Vagina (tissue), 2 donors: ENCODE measurements at regions not wholly inside any gene's neighbourhood (a gene's known extent, or its start where the extent isn't known, plus 50 kb on each side); places are given as distances from the start of the nearest gene placed in this dataset.

ENCODE experiments used
- DNase-seq, 2 donors: peaks; one replicate each; pipeline ENCODE4 v3.0.0-alpha.2; 2017; ENCODE audit errors: extremely low spot score in 2 of 2
- H3K27ac ChIP-seq: fragments of 200-600 bp; sonication (generic); one replicate; pipeline ENCODE4 v1.5.1; 2019
- H3K27me3 ChIP-seq: fragments of 200-600 bp; sonication (generic); one replicate; pipeline ENCODE4 v1.5.1; 2019
- H3K36me3 ChIP-seq, 2 donors: fragments of 200-600 bp; sonication (generic); one replicate each; pipeline ENCODE4 v1.5.1; 2017 to 2019
- H3K4me1 ChIP-seq: fragments of 200-600 bp; sonication (generic); one replicate; pipeline ENCODE4 v1.5.1; 2019
- H3K4me3 ChIP-seq, 2 donors: fragments of 200-600 bp; sonication (generic); 1 replicate in 1 of 2; 2 replicates in 1 of 2; pipeline ENCODE4 v1.5.1; 2016 to 2019
- H3K9me3 ChIP-seq: fragments of 200-600 bp; sonication (generic); one replicate; pipeline ENCODE4 v1.5.1; 2019
- CTCF ChIP-seq, 3 experiments: fragments of 450-650 bp in 2 of 3; fragments of 200-600 bp in 1 of 3; sonication (generic) in 1 of 3; IDR thresholded peaks; one replicate each; pipeline ENCODE4 v1.5.1; 2017 to 2019; ENCODE audit warnings: antibody characterized with exemption in 3 of 3, mild to moderate bottlenecking in 2 of 3, moderate library complexity in 2 of 3
- POLR2A ChIP-seq, 2 donors: fragments of 450-650 bp; IDR thresholded peaks; one replicate each; pipeline ENCODE4 v1.6.1; 2017; ENCODE audit warnings: antibody characterized with exemption in 2 of 2, mild to moderate bottlenecking in 2 of 2, moderate library complexity in 2 of 2
- POLR2AphosphoS5 ChIP-seq, 2 donors: sonication (generic); formaldehyde crosslinking; IDR thresholded peaks; one replicate each; pipeline ENCODE4 v1.9.0; 2017; ENCODE audit warnings: antibody characterized with exemption in 2 of 2, mild to moderate bottlenecking in 2 of 2, low read depth in 1 of 2; ENCODE audit not compliant: insufficient read depth in 1 of 2
- intact Hi-C: fragments of 100-400 bp; cut with DNase I; formaldehyde crosslinking; loops from one replicate; pipeline ENCODE4 v1.15.1; 2023

GRCh38 chr4:56742080-56742871 lies 61.2 kb upstream of the HOPX start:
- Histone ChIP-seq H3K9me3 (peaks cover 3% of the 10 kb centered on the region), H3K27me3 (no peaks in the 10 kb centered on the region), H3K36me3 (no peaks in the 10 kb centered on the region), H3K4me3 (no peak overlapping the region), H3K27ac (no peak overlapping the region), H3K4me1 (peaks cover 12% of the 10 kb centered on the region)
- DNase-seq: no peak
- intact Hi-C loops: no loop called here
- no peak for TF ChIP-seq CTCF (IDR thresholded peaks at IDR 0.05)
- TF ChIP-seq POLR2A (IDR thresholded peaks at IDR 0.05): no peak
- no peak for TF ChIP-seq POLR2AphosphoS5 (IDR thresholded peaks at IDR 0.05; ENCODE audit: insufficient read depth in 1 of 2, low read depth in 1 of 2)

- TF ChIP-seq POLR2AphosphoS5 (IDR thresholded peaks at IDR 0.05; ENCODE audit: insufficient read depth in 1 of 2, low read depth in 1 of 2) (no peak), POLR2A (IDR thresholded peaks at IDR 0.05) (no peak), CTCF (IDR thresholded peaks at IDR 0.05) (no peak)
- H3K4me3 ChIP-seq: no peak overlapping the region
- peaks cover 12% of the 10 kb centered on the region for H3K4me1 ChIP-seq
- DNase-seq: no peak
- H3K36me3 ChIP-seq: no peaks in the 10 kb centered on the region
- no peaks in the 10 kb centered on the region for H3K27me3 ChIP-seq
- peaks cover 3% of the 10 kb centered on the region for H3K9me3 ChIP-seq
- H3K27ac ChIP-seq: no peak overlapping the region
- intact Hi-C loops: no loop called here
Measured at GRCh38 chr4:56741595-56741994, 60.5 kb upstream of the HOPX start.

GRCh38 chr4:56739066-56739777 lies 58.1 kb upstream of the HOPX start:
- no peak for TF ChIP-seq CTCF (IDR thresholded peaks at IDR 0.05)
- TF ChIP-seq POLR2AphosphoS5 (IDR thresholded peaks at IDR 0.05; ENCODE audit: insufficient read depth in 1 of 2, low read depth in 1 of 2): peak in 1 of 2 donors; percentile 32
- Histone ChIP-seq H3K36me3 (no peaks in the 10 kb centered on the region), H3K9me3 (peaks cover 3% of the 10 kb centered on the region), H3K27ac (no peak overlapping the region), H3K27me3 (no peaks in the 10 kb centered on the region), H3K4me1 (peaks cover 12% of the 10 kb centered on the region), H3K4me3 (no peak overlapping the region)
- intact Hi-C loops: no loop called here
- DNase-seq: no peak

GRCh38 chr4:56737666-56738065 lies 56.6 kb upstream of the HOPX start:
- H3K36me3 ChIP-seq: no peaks in the 10 kb centered on the region
- no peak for DNase-seq
- TF ChIP-seq CTCF (IDR thresholded peaks at IDR 0.05): no peak
- TF ChIP-seq POLR2AphosphoS5 (IDR thresholded peaks at IDR 0.05; ENCODE audit: insufficient read depth in 1 of 2, low read depth in 1 of 2): no peak
- TF ChIP-seq POLR2A (IDR thresholded peaks at IDR 0.05): no peak
- H3K4me3 ChIP-seq: no peak overlapping the region
- H3K9me3 ChIP-seq: no peaks in the 10 kb centered on the region
- intact Hi-C loops: no loop called here
- peaks cover 12% of the 10 kb centered on the region for H3K4me1 ChIP-seq
- no peak overlapping the region for H3K27ac ChIP-seq
- no peaks in the 10 kb centered on the region for H3K27me3 ChIP-seq

GRCh38 chr4:56733352-56733751 lies 52.3 kb upstream of the HOPX start:
- no peak overlapping the region for H3K4me3 ChIP-seq
- H3K9me3 ChIP-seq: no peaks in the 10 kb centered on the region
- TF ChIP-seq POLR2A (IDR thresholded peaks at IDR 0.05): no peak
- TF ChIP-seq CTCF (IDR thresholded peaks at IDR 0.05): no peak
- no peak for TF ChIP-seq POLR2AphosphoS5 (IDR thresholded peaks at IDR 0.05; ENCODE audit: insufficient read depth in 1 of 2, low read depth in 1 of 2)
- intact Hi-C loops: no loop called here
- no peaks in the 10 kb centered on the region for H3K27me3 ChIP-seq
- H3K4me1 ChIP-seq: peaks cover 12% of the 10 kb centered on the region
- H3K36me3 ChIP-seq: no peaks in the 10 kb centered on the region
- H3K27ac ChIP-seq: no peak overlapping the region
- DNase-seq: no peak
